ENCODE measurements at regions not wholly inside any gene's neighbourhood (a gene's known extent, or its start where the extent isn't known, plus 50 kb on each side); places are given as distances from the start of the nearest gene placed in this dataset.

GRCh38 chr13:34618654-34619053, 323.4 kb upstream of the NBEA start:
- DNase-seq (ENCODE audit: low read depth), result no peak

- DNase-seq (ENCODE audit: low read depth), result no peak
Measured at GRCh38 chr13:34619326-34619725, 322.7 kb upstream of the NBEA start.

GRCh38 chr13:34620074-34620850, 321.8 kb upstream of the NBEA start:
- DNase-seq (ENCODE audit: low read depth), result no peak

GRCh38 chr13:34620862-34621261, 321.2 kb upstream of the NBEA start:
- no peak for DNase-seq (ENCODE audit: low read depth)

GRCh38 chr13:34623331-34623730, 318.7 kb upstream of the NBEA start:
- DNase-seq (ENCODE audit: low read depth), result no peak

GRCh38 chr13:34627509-34628208, 314.4 kb upstream of the NBEA start:
- DNase-seq (ENCODE audit: low read depth), result no peak

- DNase-seq (ENCODE audit: low read depth), result no peak
Measured at GRCh38 chr13:34628209-34628682, 313.8 kb upstream of the NBEA start.

GRCh38 chr13:34634448-34634847, 307.6 kb upstream of the NBEA start:
- DNase-seq (ENCODE audit: low read depth), result no peak

- no peak for DNase-seq (ENCODE audit: low read depth)
Measured at GRCh38 chr13:34637138-34637537, 304.9 kb upstream of the NBEA start.

- no peak for DNase-seq (ENCODE audit: low read depth)
Measured at GRCh38 chr13:34637636-34638035, 304.4 kb upstream of the NBEA start.

- DNase-seq (ENCODE audit: low read depth), result no peak
Measured at GRCh38 chr13:34638897-34639296, 303.2 kb upstream of the NBEA start.

- no peak for DNase-seq (ENCODE audit: low read depth)
Measured at GRCh38 chr13:34640179-34640992, 301.7 kb upstream of the NBEA start.

- DNase-seq (ENCODE audit: low read depth), result no peak
Measured at GRCh38 chr13:34640993-34641330, 301.1 kb upstream of the NBEA start.

- DNase-seq (ENCODE audit: low read depth), result no peak
Measured at GRCh38 chr13:34647379-34648150, 294.5 kb upstream of the NBEA start.

- DNase-seq (ENCODE audit: low read depth), result no peak
Measured at GRCh38 chr13:34654203-34654602, 287.9 kb upstream of the NBEA start.

GRCh38 chr13:34654647-34655046, 287.4 kb upstream of the NBEA start:
- DNase-seq (ENCODE audit: low read depth), result no peak

GRCh38 chr13:34655554-34655953, 286.5 kb upstream of the NBEA start:
- DNase-seq (ENCODE audit: low read depth), result no peak

- peak; percentile 21 for DNase-seq (ENCODE audit: low read depth)
Measured at GRCh38 chr13:34657716-34658115, 284.4 kb upstream of the NBEA start.

GRCh38 chr13:34667286-34668218, 274.5 kb upstream of the NBEA start:
- no peak for DNase-seq (ENCODE audit: low read depth)

- DNase-seq (ENCODE audit: low read depth), result no peak
Measured at GRCh38 chr13:34671137-34671536, 270.9 kb upstream of the NBEA start.

- no peak for DNase-seq (ENCODE audit: low read depth)
Measured at GRCh38 chr13:34672631-34673030, 269.4 kb upstream of the NBEA start.

Measured in Daoy (cell line).